ENCODE measurements at regions not wholly inside any gene's neighbourhood (a gene's known extent, or its start where the extent isn't known, plus 50 kb on each side); places are given as distances from the start of the nearest gene placed in this dataset.
"Not testable (repeated sequence)": the region's sequence is repeated elsewhere in the genome, so short reads cannot be mapped to it uniquely, and the experiment has no call there.

- DNase-seq (ENCODE audit: low read depth in 2 of 2): no peak
Observed at GRCh38 chr6:140777780-140778179, 1354.9 kb upstream of the GJE1 start.

- DNase-seq (ENCODE audit: low read depth in 2 of 2): no peak
Observed at GRCh38 chr6:140775061-140775460, 1357.7 kb upstream of the GJE1 start.

- no peak for DNase-seq (ENCODE audit: low read depth in 2 of 2)
Observed at GRCh38 chr6:140774080-140774505, 1358.6 kb upstream of the GJE1 start.

GRCh38 chr6:140773276-140773675 is 1359.4 kb upstream of the GJE1 start:
- no peak for DNase-seq (ENCODE audit: low read depth in 2 of 2)

- DNase-seq (ENCODE audit: low read depth in 2 of 2): no peak
Observed at GRCh38 chr6:140772576-140772975, 1360.1 kb upstream of the GJE1 start.

GRCh38 chr6:140768133-140768532 is 1364.6 kb upstream of the GJE1 start:
- no peak for DNase-seq (ENCODE audit: low read depth in 2 of 2)

- no peak for DNase-seq (ENCODE audit: low read depth in 2 of 2)
Observed at GRCh38 chr6:140766999-140767398, 1365.7 kb upstream of the GJE1 start.

- DNase-seq (ENCODE audit: low read depth in 2 of 2): no peak
Observed at GRCh38 chr6:140758169-140758877, 1374.4 kb upstream of the GJE1 start.

- no peak for DNase-seq (ENCODE audit: low read depth in 2 of 2)
Observed at GRCh38 chr6:140752234-140752633, 1377.8 kb upstream of the CITED2 start.

GRCh38 chr6:140747114-140747513 is 1372.7 kb upstream of the CITED2 start:
- no peak for DNase-seq (ENCODE audit: low read depth in 2 of 2)

- DNase-seq (ENCODE audit: low read depth in 2 of 2): no peak
Observed at GRCh38 chr6:140744659-140745320, 1370.3 kb upstream of the CITED2 start.

- no peak for DNase-seq (ENCODE audit: low read depth in 2 of 2)
Observed at GRCh38 chr6:140736231-140736630, 1361.8 kb upstream of the CITED2 start.

- no peak for DNase-seq (ENCODE audit: low read depth in 2 of 2)
Observed at GRCh38 chr6:140732991-140733390, 1358.5 kb upstream of the CITED2 start.

- DNase-seq (ENCODE audit: low read depth in 2 of 2): no peak
Observed at GRCh38 chr6:140732155-140732554, 1357.7 kb upstream of the CITED2 start.

- no peak for DNase-seq (ENCODE audit: low read depth in 2 of 2)
Observed at GRCh38 chr6:140731741-140732140, 1357.3 kb upstream of the CITED2 start.

GRCh38 chr6:140729521-140729920 is 1355.1 kb upstream of the CITED2 start:
- no peak for DNase-seq (ENCODE audit: low read depth in 2 of 2)

- no peak for DNase-seq (ENCODE audit: low read depth in 2 of 2)
Observed at GRCh38 chr6:140718021-140718420, 1343.6 kb upstream of the CITED2 start.

- DNase-seq (ENCODE audit: low read depth in 2 of 2): no peak
Observed at GRCh38 chr6:140713495-140713894, 1339.0 kb upstream of the CITED2 start.

- no peak for DNase-seq (ENCODE audit: low read depth in 2 of 2)
Observed at GRCh38 chr6:140711019-140711613, 1336.7 kb upstream of the CITED2 start.

- DNase-seq (ENCODE audit: low read depth in 2 of 2): no peak
Observed at GRCh38 chr6:140708441-140708840, 1334.0 kb upstream of the CITED2 start.

GRCh38 chr6:140704008-140704407 is 1329.6 kb upstream of the CITED2 start:
- DNase-seq (ENCODE audit: low read depth in 2 of 2): not testable (repeated sequence)

- DNase-seq (ENCODE audit: low read depth in 2 of 2): no peak
Observed at GRCh38 chr6:140697585-140697984, 1323.1 kb upstream of the CITED2 start.
